SJCRH30 (cell line): ENCODE measurements at regions not wholly inside any gene's neighbourhood (a gene's known extent, or its start where the extent isn't known, plus 50 kb on each side); places are given as distances from the start of the nearest gene placed in this dataset.
A peak's percentile ranks its signal among the peaks of the same experiment; 100 is the strongest.
"Not testable (repeated sequence)": the region's sequence is repeated elsewhere in the genome, so short reads cannot be mapped to it uniquely, and the experiment has no call there.

ENCODE experiments used
- DNase-seq, 2 experiments: peaks; one replicate each; pipeline ENCODE4 v3.0.0-alpha.2; 2015 to 2020
- H3K27ac ChIP-seq: fragments of 250-450 bp; sonication (Bioruptor Pico); 2 replicates; pipeline ENCODE4 v1.5.1; 2020; ENCODE audit warnings: mild to moderate bottlenecking, moderate library complexity
- H3K27me3 ChIP-seq: fragments of 250-450 bp; sonication (Bioruptor Pico); 2 replicates; pipeline ENCODE4 v1.5.1; 2020; ENCODE audit warnings: mild to moderate bottlenecking, moderate library complexity
- H3K36me3 ChIP-seq: fragments of 250-450 bp; sonication (Bioruptor Pico); 2 replicates; pipeline ENCODE4 v1.5.1; 2020; ENCODE audit warnings: mild to moderate bottlenecking, moderate library complexity
- H3K4me1 ChIP-seq: fragments of 250-450 bp; sonication (Bioruptor Pico); 2 replicates; pipeline ENCODE4 v1.5.1; 2020; ENCODE audit warnings: mild to moderate bottlenecking, moderate library complexity
- H3K4me3 ChIP-seq: fragments of 250-450 bp; sonication (Bioruptor Pico); 2 replicates; pipeline ENCODE4 v1.5.1; 2020; ENCODE audit warnings: mild to moderate bottlenecking, moderate library complexity
- H3K9me3 ChIP-seq: fragments of 250-450 bp; sonication (Bioruptor Pico); replicated peaks from 2 replicates; pipeline ENCODE4 v1.5.1; 2020; ENCODE audit warnings: mild to moderate bottlenecking, moderate library complexity

DNA sequence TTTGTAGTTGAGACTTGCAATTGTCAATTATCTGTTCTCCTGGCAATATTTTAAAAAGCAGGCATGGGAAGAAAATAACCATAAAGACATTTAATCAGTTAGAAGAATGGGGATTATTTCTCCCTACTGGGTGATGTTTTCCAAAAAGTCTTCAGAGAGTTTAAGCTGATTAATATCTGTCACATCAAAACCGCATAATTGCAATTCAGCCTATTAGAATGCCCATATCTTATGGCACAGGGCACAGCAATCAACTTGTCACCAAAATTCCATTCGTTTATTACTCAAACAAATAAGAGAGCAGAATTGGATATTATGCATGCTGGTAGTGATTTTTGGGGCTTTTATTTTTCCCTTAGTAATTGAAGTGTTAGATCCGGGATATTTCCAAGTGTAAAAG is 218.7 kb downstream of the RNF144B start:
- DNase-seq, result no peak
- Histone ChIP-seq H3K4me1 (peaks cover 8% of the 10 kb centered on the region), H3K9me3 (no peaks in the 10 kb centered on the region), H3K4me3 (no peak overlapping the region), H3K27ac (no peak overlapping the region), H3K36me3 (no peaks in the 10 kb centered on the region), H3K27me3 (no peaks in the 10 kb centered on the region)

DNA sequence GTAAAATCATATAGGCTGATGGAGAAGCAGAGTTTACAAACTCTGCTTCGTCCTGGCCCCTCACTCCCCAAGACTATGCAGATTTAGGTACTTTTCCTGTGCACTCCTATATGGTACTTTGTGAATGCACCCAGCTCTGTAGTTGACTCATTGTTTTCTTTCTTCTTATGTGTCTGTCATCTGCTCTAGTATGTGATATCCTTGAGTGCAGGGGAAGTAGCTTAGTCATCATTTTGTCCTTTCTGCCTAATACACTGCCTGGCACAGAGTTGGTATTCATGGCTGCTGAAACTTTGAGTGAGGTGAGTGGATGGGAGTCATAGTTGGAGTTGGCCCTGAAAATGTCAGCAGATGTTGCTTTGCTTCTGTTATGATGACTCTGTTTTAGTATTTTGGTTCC is 222.6 kb downstream of the RNF144B start:
- H3K27ac ChIP-seq, result no peak overlapping the region
- no peak for DNase-seq
- H3K36me3 ChIP-seq, result no peaks in the 10 kb centered on the region
- H3K4me3 ChIP-seq, result no peak overlapping the region
- no peaks in the 10 kb centered on the region for H3K9me3 ChIP-seq
- no peaks in the 10 kb centered on the region for H3K27me3 ChIP-seq
- H3K4me1 ChIP-seq, result no peaks in the 10 kb centered on the region

DNA sequence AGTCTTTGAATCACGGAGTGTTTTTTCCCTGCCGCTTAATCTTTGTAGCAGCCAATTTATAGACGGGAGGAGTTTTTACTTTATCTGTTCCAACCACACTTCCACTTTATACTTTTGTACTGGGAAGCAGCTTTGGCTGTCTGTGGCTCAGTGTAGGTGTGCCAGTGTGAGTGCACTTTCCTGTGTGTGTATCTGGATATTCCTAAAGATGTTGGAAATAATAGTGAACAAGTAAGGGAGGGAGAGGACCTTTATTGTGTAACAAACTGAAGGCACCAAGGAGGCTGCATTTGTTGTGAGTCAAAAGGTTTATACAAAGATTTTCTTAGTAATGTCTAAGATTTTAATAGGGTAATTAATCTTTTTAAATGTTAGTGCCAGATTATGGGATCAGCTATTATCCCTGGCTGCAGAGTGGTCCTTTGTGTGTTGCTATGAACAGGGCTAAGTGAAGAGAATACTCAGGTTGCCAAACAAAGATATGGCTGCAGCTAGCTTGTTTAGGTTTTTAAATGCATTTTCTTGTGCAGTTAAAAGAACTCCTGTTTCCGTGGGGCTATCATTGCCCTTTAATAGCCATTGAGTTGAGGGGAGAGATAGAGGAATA is 226.3 kb downstream of the RNF144B start:
- Histone ChIP-seq H3K4me1 (no peaks in the 10 kb centered on the region), H3K9me3 (no peaks in the 10 kb centered on the region), H3K4me3 (no peak overlapping the region), H3K27ac (no peak overlapping the region), H3K27me3 (no peaks in the 10 kb centered on the region), H3K36me3 (no peaks in the 10 kb centered on the region)
- no peak for DNase-seq

DNA sequence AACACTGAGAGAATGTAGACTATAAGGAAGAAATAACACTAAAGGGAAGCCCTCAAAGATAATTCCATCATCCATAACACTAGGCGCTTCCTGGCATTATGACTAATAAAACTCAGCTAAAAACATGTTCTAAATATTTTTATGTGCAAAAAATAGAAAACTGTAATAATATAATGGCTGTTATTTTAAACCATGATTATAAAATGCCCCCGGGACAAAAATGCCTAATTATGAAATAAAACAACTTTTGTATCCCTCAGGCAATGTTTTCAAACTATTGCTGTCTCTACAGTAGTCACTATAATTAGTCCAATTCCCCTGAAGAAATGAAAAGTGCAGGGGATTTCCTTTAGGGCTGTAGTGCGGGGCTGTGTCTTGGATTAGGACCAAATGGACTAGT is 242.4 kb downstream of the RNF144B start:
- Histone ChIP-seq H3K4me3 (no peak overlapping the region), H3K36me3 (no peaks in the 10 kb centered on the region), H3K4me1 (no peaks in the 10 kb centered on the region), H3K27ac (no peak overlapping the region), H3K9me3 (no peaks in the 10 kb centered on the region), H3K27me3 (no peaks in the 10 kb centered on the region)
- no peak for DNase-seq

DNA sequence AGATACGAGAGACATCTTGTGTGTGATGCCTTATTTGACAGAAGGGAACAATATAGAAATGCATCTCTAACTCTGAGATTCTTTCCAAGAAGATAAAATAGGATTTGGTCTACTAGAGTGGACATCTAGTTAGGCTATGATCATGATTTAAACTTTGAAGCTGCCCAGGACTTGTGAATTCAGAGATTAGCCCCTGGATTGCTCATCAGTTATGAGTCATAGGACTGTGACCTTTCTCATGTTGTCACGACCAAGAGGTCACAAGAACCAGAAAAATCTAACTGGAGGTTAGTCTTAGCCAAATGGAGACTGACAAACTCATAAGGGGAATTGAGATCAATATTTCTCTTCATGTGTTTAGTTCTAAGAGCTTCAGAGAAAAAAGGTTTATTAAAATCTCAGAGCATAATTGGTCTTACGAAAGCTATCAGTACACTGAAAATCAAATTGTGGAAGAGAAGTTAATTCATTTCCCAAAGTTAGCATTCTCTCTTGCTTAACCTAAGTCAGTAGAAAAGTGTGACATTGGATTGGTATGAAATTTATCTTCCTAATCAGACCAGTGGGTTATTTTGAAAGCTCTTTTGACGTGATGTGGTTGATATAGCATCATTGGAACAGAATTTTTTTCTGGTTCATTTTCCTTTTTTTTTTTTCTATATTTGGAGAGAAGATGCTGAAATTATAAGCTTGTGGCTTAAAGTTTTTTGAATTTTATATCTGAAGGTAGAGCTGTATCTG is 245.7 kb downstream of the RNF144B start:
- Histone ChIP-seq H3K4me3 (no peak overlapping the region), H3K27me3 (no peaks in the 10 kb centered on the region), H3K4me1 (no peaks in the 10 kb centered on the region), H3K36me3 (no peaks in the 10 kb centered on the region), H3K9me3 (no peaks in the 10 kb centered on the region), H3K27ac (no peak overlapping the region)
- peak in 1 of 2 experiments; percentile 1 for DNase-seq

DNA sequence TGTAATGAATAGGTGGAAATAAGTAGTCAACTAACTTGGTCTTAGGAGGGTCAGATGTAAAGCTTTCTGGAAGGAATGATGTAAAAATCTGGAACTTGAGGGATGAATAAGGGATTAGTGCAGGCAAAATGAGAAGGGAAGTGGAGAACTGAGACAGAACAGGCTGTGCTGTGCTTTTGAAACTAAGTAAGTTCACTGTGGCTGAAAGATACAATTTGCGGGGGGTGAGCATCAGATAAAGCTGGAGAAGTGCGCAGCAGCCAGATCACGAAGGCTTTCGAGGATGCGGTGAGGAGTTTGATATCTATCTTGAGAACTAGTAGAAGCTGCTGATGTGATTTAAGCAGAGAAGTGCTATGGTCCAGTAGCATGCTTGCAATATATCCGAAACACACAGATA is 247.8 kb downstream of the RNF144B start:
- Histone ChIP-seq H3K4me3 (no peak overlapping the region), H3K4me1 (no peaks in the 10 kb centered on the region), H3K9me3 (no peaks in the 10 kb centered on the region), H3K36me3 (no peaks in the 10 kb centered on the region), H3K27ac (no peak overlapping the region), H3K27me3 (no peaks in the 10 kb centered on the region)
- no peak for DNase-seq

DNA sequence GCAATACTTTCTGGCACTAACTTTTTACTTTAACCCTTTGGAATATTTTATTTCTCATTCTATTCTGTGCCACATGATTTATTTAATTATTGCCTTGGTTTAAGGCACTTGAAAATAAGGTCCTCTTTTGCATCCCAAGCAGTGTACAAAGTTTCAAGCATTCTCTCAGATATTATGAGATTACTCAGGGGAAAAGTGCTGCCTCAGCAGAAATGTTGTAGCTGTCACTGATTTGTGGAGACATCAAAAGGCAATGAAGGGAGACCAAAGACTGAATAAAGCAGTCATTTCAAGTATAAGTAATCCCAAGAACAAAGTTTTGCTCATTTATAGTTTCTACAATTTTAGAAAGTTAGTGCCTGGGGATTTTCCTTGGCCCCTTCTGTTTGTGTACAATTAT is 253.0 kb downstream of the RNF144B start:
- Histone ChIP-seq H3K4me1 (no peaks in the 10 kb centered on the region), H3K4me3 (no peak overlapping the region), H3K27ac (no peak overlapping the region), H3K36me3 (no peaks in the 10 kb centered on the region), H3K27me3 (no peaks in the 10 kb centered on the region), H3K9me3 (no peaks in the 10 kb centered on the region)
- no peak for DNase-seq

DNA sequence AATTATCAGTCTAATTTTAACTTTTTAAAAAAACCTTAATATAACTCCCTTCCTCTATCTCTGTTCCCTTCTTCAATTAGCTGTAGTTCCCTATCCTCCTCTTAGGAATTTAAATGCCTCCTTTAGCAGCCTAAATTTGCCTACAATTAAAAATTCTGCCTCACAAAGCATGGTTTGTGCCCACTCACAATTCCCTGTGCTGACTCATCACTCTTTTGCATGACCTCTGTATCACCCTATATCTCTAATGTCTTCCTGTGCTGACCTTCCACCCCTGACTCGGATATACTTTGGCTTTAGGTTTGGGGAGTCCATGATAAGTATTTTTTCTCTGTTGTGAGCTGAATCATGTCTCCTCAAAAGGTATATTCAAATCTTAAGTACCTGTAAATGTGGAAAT is 253.6 kb downstream of the RNF144B start:
- Histone ChIP-seq H3K9me3 (no peaks in the 10 kb centered on the region), H3K27ac (no peak overlapping the region), H3K4me1 (no peaks in the 10 kb centered on the region), H3K27me3 (no peaks in the 10 kb centered on the region), H3K4me3 (no peak overlapping the region), H3K36me3 (no peaks in the 10 kb centered on the region)
- DNase-seq, result no peak

DNA sequence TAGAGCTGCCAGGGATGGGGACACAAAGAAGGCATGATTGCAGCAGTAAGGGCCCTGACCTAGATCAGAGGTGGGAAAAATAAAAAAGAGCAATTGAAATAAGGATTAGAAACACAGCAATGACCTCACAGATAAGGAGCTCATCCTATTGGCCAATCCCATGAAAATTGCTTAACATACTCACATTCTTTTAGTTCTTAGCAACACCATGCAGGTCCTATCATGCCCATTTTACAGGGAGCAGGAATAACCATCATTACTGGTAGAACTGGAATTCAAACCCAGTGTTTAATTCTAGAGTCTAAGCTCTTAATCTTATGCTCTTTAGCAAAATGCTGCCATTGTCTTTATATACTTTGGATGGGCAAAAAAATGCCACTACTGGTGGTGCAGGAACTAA is 267.7 kb downstream of the RNF144B start:
- Histone ChIP-seq H3K27ac (no peak overlapping the region), H3K36me3 (no peaks in the 10 kb centered on the region), H3K4me3 (no peak overlapping the region), H3K4me1 (no peaks in the 10 kb centered on the region), H3K9me3 (no peaks in the 10 kb centered on the region), H3K27me3 (no peaks in the 10 kb centered on the region)
- no peak for DNase-seq

DNA sequence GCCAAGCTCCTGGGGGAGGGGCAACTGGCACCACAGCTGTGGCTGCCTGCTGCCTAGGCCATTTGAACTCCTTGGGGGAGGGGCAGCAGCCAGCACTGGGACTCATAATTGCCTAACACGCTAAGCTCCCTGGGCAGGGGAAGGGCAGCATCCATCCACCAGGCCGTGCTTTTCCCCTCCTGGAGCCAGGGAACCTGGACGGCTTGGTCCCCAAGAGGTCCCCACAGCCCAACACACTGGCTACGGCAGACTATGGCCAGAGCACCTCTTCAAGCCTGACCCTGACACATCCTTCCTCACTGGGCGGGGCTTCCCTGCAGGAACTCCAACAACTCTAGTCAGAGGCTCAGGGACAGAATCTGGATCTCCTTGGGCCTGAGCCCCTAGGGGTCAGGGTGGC is 269.4 kb downstream of the RNF144B start:
- Histone ChIP-seq H3K27me3 (no peaks in the 10 kb centered on the region), H3K4me3 (no peak overlapping the region), H3K36me3 (no peaks in the 10 kb centered on the region), H3K9me3 (no peaks in the 10 kb centered on the region), H3K4me1 (no peaks in the 10 kb centered on the region), H3K27ac (no peak overlapping the region)
- peak; percentile 1 to 2 for DNase-seq

DNA sequence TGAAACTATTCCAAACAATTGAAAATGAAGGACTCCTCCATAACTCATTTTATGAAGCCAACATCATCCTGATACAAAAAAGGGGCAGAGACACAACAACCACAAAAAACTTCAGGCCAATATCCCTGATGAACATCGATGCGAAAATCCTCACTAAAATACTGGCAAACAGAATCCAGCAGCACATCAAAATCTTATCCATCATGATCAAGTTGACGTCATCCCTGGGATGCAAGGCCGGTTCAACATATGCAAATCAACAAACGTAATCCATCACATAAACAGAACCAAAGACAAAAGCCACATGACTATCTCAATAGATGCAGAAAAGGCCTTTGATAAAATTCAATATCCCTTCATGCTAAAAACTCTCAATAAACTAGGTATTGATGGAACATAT is 272.8 kb downstream of the RNF144B start:
- not testable (repeated sequence) for H3K9me3 ChIP-seq, H3K4me1 ChIP-seq, H3K4me3 ChIP-seq, DNase-seq, H3K27ac ChIP-seq, H3K36me3 ChIP-seq, H3K27me3 ChIP-seq

DNA sequence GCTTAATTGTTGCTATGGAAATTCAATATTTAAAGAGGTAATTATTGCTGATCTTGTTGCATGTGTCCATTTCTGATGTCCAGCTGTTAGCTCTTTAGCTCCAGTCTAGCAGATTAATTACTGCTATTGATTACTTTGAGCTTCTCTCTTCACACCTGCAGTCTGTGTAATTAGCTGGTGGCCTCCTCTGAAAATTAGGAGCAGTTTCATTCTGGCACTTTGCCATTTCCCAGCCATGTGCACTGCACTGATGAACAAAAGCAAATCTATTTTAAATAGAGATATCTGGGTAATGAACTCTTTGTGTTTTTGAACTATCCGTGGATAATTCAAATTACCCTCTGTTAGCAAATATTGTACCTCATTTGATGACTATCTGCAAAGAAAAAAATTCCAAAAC is 275.9 kb downstream of the RNF144B start:
- no peaks in the 10 kb centered on the region for H3K4me1 ChIP-seq
- no peaks in the 10 kb centered on the region for H3K9me3 ChIP-seq
- DNase-seq, result no peak
- no peaks in the 10 kb centered on the region for H3K27me3 ChIP-seq
- no peak overlapping the region for H3K27ac ChIP-seq
- no peaks in the 10 kb centered on the region for H3K36me3 ChIP-seq
- no peak overlapping the region for H3K4me3 ChIP-seq

DNA sequence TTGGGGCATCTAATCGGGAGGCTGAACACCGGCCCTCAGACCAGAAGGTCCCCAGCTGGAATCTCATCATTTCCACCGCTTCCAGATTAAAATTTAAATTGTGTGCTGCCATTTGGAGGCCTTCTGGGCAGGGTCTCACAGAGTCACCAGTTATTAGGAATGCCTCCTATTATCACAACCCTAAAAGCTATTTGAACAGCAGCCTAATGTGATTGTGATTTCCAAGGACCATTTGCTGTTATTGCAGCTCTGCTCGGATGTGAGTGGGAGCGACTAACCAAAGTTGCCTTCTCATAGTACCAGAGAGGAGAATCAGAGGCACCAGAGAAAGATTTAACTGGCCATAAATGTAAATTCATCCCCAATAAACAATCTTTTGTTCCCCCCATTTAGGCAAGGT is 277.3 kb downstream of the RNF144B start:
- no peaks in the 10 kb centered on the region for H3K36me3 ChIP-seq
- H3K4me1 ChIP-seq, result no peaks in the 10 kb centered on the region
- H3K4me3 ChIP-seq, result no peak overlapping the region
- no peak for DNase-seq
- no peak overlapping the region for H3K27ac ChIP-seq
- H3K27me3 ChIP-seq, result no peaks in the 10 kb centered on the region
- no peaks in the 10 kb centered on the region for H3K9me3 ChIP-seq

DNA sequence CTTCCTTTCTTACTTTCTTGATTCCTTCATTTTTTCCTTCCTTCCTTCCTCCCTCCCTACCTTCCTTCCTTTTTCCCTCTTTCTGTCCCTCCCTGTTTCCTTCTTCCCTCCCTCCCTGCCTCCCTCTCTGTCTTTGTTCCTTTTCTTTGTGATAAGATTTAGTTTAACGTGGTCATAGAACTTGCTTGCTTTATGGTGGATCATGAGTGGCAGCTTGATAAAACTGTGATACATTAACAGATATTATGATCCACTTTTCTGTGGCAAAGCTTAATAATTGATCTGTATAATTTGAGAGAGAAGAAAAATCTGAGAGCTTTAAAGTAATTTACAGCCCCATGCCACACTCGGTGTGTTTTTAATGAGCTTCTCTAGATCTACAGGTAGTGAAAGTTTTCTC is 280.5 kb downstream of the RNF144B start:
- H3K27me3 ChIP-seq, result no peaks in the 10 kb centered on the region
- no peak overlapping the region for H3K4me3 ChIP-seq
- no peaks in the 10 kb centered on the region for H3K36me3 ChIP-seq
- no peaks in the 10 kb centered on the region for H3K9me3 ChIP-seq
- no peaks in the 10 kb centered on the region for H3K4me1 ChIP-seq
- H3K27ac ChIP-seq, result no peak overlapping the region
- no peak for DNase-seq

DNA sequence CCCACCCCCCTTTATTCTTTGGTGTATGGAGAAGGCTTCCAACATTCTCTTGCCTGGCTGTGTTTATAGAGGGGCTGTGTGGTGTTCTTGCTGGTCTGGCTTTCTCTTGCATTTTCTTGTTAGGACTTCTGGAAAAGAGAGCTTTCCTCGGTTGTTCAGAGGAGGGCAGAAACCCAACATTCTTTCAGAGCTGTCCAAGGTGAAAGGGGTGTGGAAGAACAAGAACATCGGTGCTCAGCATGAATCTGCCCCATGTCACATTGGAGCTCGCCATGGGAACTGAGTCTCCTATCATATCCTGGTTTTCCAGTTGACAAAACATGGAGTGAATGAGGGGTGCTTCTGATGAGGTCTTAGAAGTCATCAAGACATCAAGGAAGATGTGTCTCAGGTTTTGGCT is 281.8 kb downstream of the RNF144B start:
- H3K27ac ChIP-seq, result no peak overlapping the region
- no peak overlapping the region for H3K4me3 ChIP-seq
- no peaks in the 10 kb centered on the region for H3K27me3 ChIP-seq
- H3K9me3 ChIP-seq, result no peaks in the 10 kb centered on the region
- H3K4me1 ChIP-seq, result no peaks in the 10 kb centered on the region
- no peak for DNase-seq
- no peaks in the 10 kb centered on the region for H3K36me3 ChIP-seq

DNA sequence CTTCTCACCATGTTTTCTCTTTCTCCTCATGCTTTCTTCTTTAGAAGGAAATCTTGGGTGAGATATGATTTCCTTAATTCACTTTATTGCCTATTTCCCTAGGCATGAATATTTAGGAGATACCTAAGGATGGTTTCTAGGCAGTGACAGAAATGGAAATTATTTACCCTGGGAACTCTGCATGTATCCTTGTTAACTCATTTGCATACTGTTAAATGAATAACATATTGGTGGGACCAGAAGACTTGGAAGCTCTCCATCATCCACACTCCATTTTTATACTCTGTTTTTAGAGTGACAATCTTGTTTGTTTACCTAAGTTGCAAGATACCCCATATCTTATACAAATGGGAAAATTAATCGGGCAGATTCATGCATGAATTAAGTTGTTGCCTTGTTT is 285.7 kb downstream of the RNF144B start:
- H3K27me3 ChIP-seq, result no peaks in the 10 kb centered on the region
- no peaks in the 10 kb centered on the region for H3K36me3 ChIP-seq
- DNase-seq, result no peak

More for the DNA sequence above, 285.7 kb downstream of the RNF144B start:
- Histone ChIP-seq H3K27ac (no peak overlapping the region), H3K9me3 (no peaks in the 10 kb centered on the region), H3K4me1 (no peaks in the 10 kb centered on the region), H3K4me3 (no peak overlapping the region)
